PFSK-1 (cell line): ENCODE measurements at regions not wholly inside any gene's neighbourhood (a gene's known extent, or its start where the extent isn't known, plus 50 kb on each side); places are given as distances from the start of the nearest gene placed in this dataset.

Source experiments
- FOXP2 ChIP-seq: optimal IDR thresholded peaks from 2 replicates; pipeline ENCODE3; 2011; ENCODE audit warnings: borderline replicate concordance, control low read depth, inconsistent platforms; ENCODE audit not compliant: insufficient read depth; ENCODE audit errors: extremely low read length, extremely low read depth
- POLR2AphosphoS5 ChIP-seq: IDR thresholded peaks from 2 replicates; pipeline ENCODE4 v1.6.1; 2012; ENCODE audit warnings: low read depth, mild to moderate bottlenecking, control low read depth, low read length, moderate library complexity
- REST ChIP-seq, 2 experiments: IDR thresholded peaks; 2 replicates each; pipeline versions ENCODE4 v1.6.1 to v1.8.0; 2011 to 2012; ENCODE audit warnings: low read depth in 2 of 2, low read length in 2 of 2, control low read depth in 1 of 2, inconsistent platforms in 1 of 2, mild to moderate bottlenecking in 1 of 2, moderate library complexity in 1 of 2; ENCODE audit not compliant: insufficient read depth in 1 of 2
- SIN3A ChIP-seq: IDR thresholded peaks from 2 replicates; pipeline ENCODE4 v1.6.1; 2012; ENCODE audit warnings: mild to moderate bottlenecking, low read length, moderate library complexity, borderline replicate concordance; ENCODE audit not compliant: insufficient read depth
- TAF1 ChIP-seq: IDR thresholded peaks from 2 replicates; pipeline ENCODE4 v1.6.1; 2012; ENCODE audit warnings: low read length, control low read depth, borderline replicate concordance; ENCODE audit not compliant: insufficient read depth

GRCh38 chr6:90936286-90936685 lies 349.4 kb upstream of the MAP3K7 start:
- TF ChIP-seq FOXP2 (no peak), TAF1 (no peak), SIN3A (no peak), POLR2AphosphoS5 (no peak), REST (IDR thresholded peaks at IDR 0.05; ENCODE audit: insufficient read depth in 1 of 2, low read depth in 2 of 2, low read length in 2 of 2) (no peak)

GRCh38 chr6:90934966-90935365 lies 348.1 kb upstream of the MAP3K7 start:
- TF ChIP-seq TAF1, result no peak

GRCh38 chr6:90934081-90934480 lies 347.2 kb upstream of the MAP3K7 start:
- TF ChIP-seq FOXP2 (no peak), POLR2AphosphoS5 (no peak), REST (IDR thresholded peaks at IDR 0.05; ENCODE audit: insufficient read depth in 1 of 2, low read depth in 2 of 2, low read length in 2 of 2) (no peak), SIN3A (no peak), TAF1 (no peak)

GRCh38 chr6:90932351-90932750 lies 345.5 kb upstream of the MAP3K7 start:
- TF ChIP-seq POLR2AphosphoS5, result no peak
- TF ChIP-seq SIN3A, result no peak
- TF ChIP-seq REST (IDR thresholded peaks at IDR 0.05; ENCODE audit: insufficient read depth in 1 of 2, low read depth in 2 of 2, low read length in 2 of 2), result no peak
- TF ChIP-seq TAF1, result no peak
- no peak for TF ChIP-seq FOXP2

GRCh38 chr6:90928051-90928450 lies 341.2 kb upstream of the MAP3K7 start:
- TF ChIP-seq POLR2AphosphoS5 (no peak), TAF1 (no peak), REST (IDR thresholded peaks at IDR 0.05; ENCODE audit: insufficient read depth in 1 of 2, low read depth in 2 of 2, low read length in 2 of 2) (no peak), SIN3A (no peak), FOXP2 (no peak)

GRCh38 chr6:90925726-90926125 lies 338.9 kb upstream of the MAP3K7 start:
- TF ChIP-seq TAF1, result no peak
- TF ChIP-seq SIN3A, result no peak
- TF ChIP-seq FOXP2, result no peak
- TF ChIP-seq POLR2AphosphoS5, result no peak
- no peak for TF ChIP-seq REST (IDR thresholded peaks at IDR 0.05; ENCODE audit: insufficient read depth in 1 of 2, low read depth in 2 of 2, low read length in 2 of 2)
